ENCODE measurements at regions not wholly inside any gene's neighbourhood (a gene's known extent, or its start where the extent isn't known, plus 50 kb on each side); places are given as distances from the start of the nearest gene placed in this dataset.

DNA sequence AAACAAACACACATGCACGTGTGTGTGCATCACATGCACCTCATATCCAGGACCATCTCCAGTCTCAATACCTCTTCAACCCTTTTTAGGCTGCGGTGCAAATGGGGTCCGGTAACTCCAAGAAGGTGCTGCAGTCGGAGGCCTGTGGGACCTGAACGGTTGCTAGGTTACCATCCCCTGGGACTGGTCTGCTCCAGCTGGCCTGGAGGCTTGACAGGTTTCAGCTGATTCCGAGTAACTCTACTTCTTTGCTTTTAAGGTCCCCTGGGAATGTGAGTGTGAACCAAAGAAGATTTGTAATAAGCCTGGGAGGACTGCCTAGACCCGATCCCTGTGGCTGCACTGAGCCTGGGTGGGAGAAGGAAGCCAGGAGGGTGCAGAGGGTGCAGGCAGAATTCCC, 117.5 kb downstream of the CCNA1 start:
- H3K9ac ChIP-seq (ENCODE audit: insufficient read depth, low read length, poor library complexity, severe bottlenecking), result no peak overlapping the region
- 94% methylated on average over 7 of the region's 7 CpGs for WGBS (ENCODE audit: insufficient coverage)
- H3K27ac ChIP-seq (ENCODE audit: low read depth in 1 of 2, low read length in 2 of 2), result no peak overlapping the region
- intact Hi-C loops (cut with micrococcal nuclease), result no loop called here
- no peak for DNase-seq
- TF ChIP-seq CTCF (IDR thresholded peaks at IDR 0.05), result no peak
- Mint-ChIP-seq H3K27ac (no peak overlapping the region), H3K9me3 (peaks cover 0 to 2% (median 0%) of the 10 kb centered on the region in 7 donors), H3K36me3 (no peaks in the 10 kb centered on the region), H3K27me3 (ENCODE audit: low read depth in 3 of 3) (peaks cover 0 to 3% (median 2%) of the 10 kb centered on the region in 3 donors), H3K4me3 (no peak overlapping the region), H3K4me1 (no peaks in the 10 kb centered on the region)
- H3K4me2 ChIP-seq (replicated peaks; ENCODE audit: extremely low read depth, low read length, poor library complexity, severe bottlenecking), result no peak overlapping the region
- no peaks in the 10 kb centered on the region for H3K79me2 ChIP-seq (ENCODE audit: insufficient read depth, low read length)
- no peak overlapping the region for H3K4me3 ChIP-seq (replicated peaks in 1 of 3; ENCODE audit: low read depth in 2 of 3, low read length in 3 of 3)
- H3K36me3 ChIP-seq (replicated peaks in 1 of 2; ENCODE audit: control insufficient read depth in 1 of 2, insufficient read depth in 2 of 2, low read length in 2 of 2), result no peaks in the 10 kb centered on the region
- H3K4me1 ChIP-seq (ENCODE audit: control insufficient read depth in 1 of 2, insufficient read depth in 2 of 2, low read length in 2 of 2), result no peaks in the 10 kb centered on the region
- H3K9me3 ChIP-seq (replicated peaks in 1 of 2; ENCODE audit: control insufficient read depth in 1 of 2, insufficient read depth in 1 of 2, low read length in 2 of 2), result no peaks in the 10 kb centered on the region
- H2AFZ ChIP-seq (ENCODE audit: insufficient read depth, low read depth, low read length, poor library complexity, severe bottlenecking), result no peak overlapping the region
- H4K20me1 ChIP-seq (ENCODE audit: insufficient read depth, low read length), result no peaks in the 10 kb centered on the region
- no peaks in the 10 kb centered on the region for H3K27me3 ChIP-seq (ENCODE audit: control insufficient read depth in 2 of 2, insufficient read depth in 2 of 2, low read length in 2 of 2)

DNA sequence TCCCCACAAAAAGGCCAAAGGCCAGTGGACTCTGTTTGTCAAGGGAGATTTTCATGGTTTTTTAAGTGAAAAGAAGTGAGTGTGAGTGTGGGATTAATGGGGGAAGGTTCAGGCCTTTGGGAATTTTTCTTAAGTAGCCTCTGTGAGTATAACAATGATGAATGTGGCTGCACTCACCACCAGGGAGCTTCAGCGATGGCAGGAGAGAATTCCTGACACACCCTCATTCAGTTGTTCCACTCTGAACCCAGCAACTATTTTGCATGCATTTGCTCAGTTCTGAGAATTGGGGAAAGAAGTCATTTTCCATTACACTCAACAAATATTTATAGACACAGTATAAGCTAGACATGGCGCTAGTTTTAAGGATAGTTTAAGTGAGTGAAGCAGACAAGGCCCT, 117.9 kb downstream of the CCNA1 start:
- Histone ChIP-seq H2AFZ (ENCODE audit: insufficient read depth, low read depth, low read length, poor library complexity, severe bottlenecking) (no peak overlapping the region), H3K27me3 (ENCODE audit: control insufficient read depth in 2 of 2, insufficient read depth in 2 of 2, low read length in 2 of 2) (no peaks in the 10 kb centered on the region), H3K79me2 (ENCODE audit: insufficient read depth, low read length) (no peaks in the 10 kb centered on the region), H4K20me1 (ENCODE audit: insufficient read depth, low read length) (no peaks in the 10 kb centered on the region), H3K4me2 (replicated peaks; ENCODE audit: extremely low read depth, low read length, poor library complexity, severe bottlenecking) (no peak overlapping the region), H3K9ac (ENCODE audit: insufficient read depth, low read length, poor library complexity, severe bottlenecking) (no peak overlapping the region), H3K4me1 (ENCODE audit: control insufficient read depth in 1 of 2, insufficient read depth in 2 of 2, low read length in 2 of 2) (no peaks in the 10 kb centered on the region), H3K4me3 (replicated peaks in 1 of 3; ENCODE audit: low read depth in 2 of 3, low read length in 3 of 3) (no peak overlapping the region), H3K27ac (ENCODE audit: low read depth in 1 of 2, low read length in 2 of 2) (no peak overlapping the region), H3K36me3 (replicated peaks in 1 of 2; ENCODE audit: control insufficient read depth in 1 of 2, insufficient read depth in 2 of 2, low read length in 2 of 2) (no peaks in the 10 kb centered on the region), H3K9me3 (replicated peaks in 1 of 2; ENCODE audit: control insufficient read depth in 1 of 2, insufficient read depth in 1 of 2, low read length in 2 of 2) (no peaks in the 10 kb centered on the region)
- no CpG with 5 or more reads among the region's 2 CpGs for whole genome bisulfite sequencing (ENCODE audit: insufficient coverage)
- H3K4me3 Mint-ChIP-seq, result no peak overlapping the region
- no peak for TF ChIP-seq CTCF (IDR thresholded peaks at IDR 0.05)
- intact Hi-C loops (cut with micrococcal nuclease), result no loop called here
- peaks cover 0 to 2% (median 0%) of the 10 kb centered on the region in 7 donors for H3K9me3 Mint-ChIP-seq
- H3K4me1 Mint-ChIP-seq, result no peaks in the 10 kb centered on the region
- no peak overlapping the region for H3K27ac Mint-ChIP-seq
- no peaks in the 10 kb centered on the region for H3K36me3 Mint-ChIP-seq
- no peak for DNase-seq
- peaks cover 1 to 3% (median 2%) of the 10 kb centered on the region in 3 donors for H3K27me3 Mint-ChIP-seq (ENCODE audit: low read depth in 3 of 3)
